HCT116 (cell line): ENCODE measurements at regions not wholly inside any gene's neighbourhood (a gene's known extent, or its start where the extent isn't known, plus 50 kb on each side); places are given as distances from the start of the nearest gene placed in this dataset.

Experiments
- ATAC-seq: fragments of 200-7000 bp; cut with Tn5 transposase; 2 replicates; pipeline ENCODE4 v1.9.1; 2020; ENCODE audit warnings: mild to moderate bottlenecking, moderate library complexity
- BruUV-seq: library from RNA; stranded (reverse); fragments of 400-500 nt; replicated peaks from 2 replicates; lab custom pipeline; 2021; lab: Mats Ljungman, UMichigan
- CTCF ChIA-PET: fragments of 300-600 bp; sonication (Branson Sonifier 250); formaldehyde crosslinking; loops from one replicate; lab custom pipeline; 2021; ENCODE audit warnings: antibody characterized with exemption; lab: Charles Lee
- POLR2A ChIA-PET: fragments of 300-600, 350-600 bp; sonication (Branson Sonifier 250); formaldehyde crosslinking; loops from one replicate; lab custom pipeline; 2021; ENCODE audit warnings: antibody characterized with exemption; lab: Charles Lee
- RAD21 ChIA-PET, 2 experiments: fragments of 300-600 bp; sonication (Branson Sonifier 250); formaldehyde crosslinking; loops; one replicate each; lab custom pipeline; 2023; ENCODE audit warnings: low total read pairs in 2 of 2; ENCODE audit not compliant: uncharacterized antibody in 2 of 2, unreplicated experiment in 2 of 2, low non-redundant PET in 1 of 2; lab: Charles Lee
- DNase-seq: peaks from one replicate; pipeline ENCODE4 v3.0.0-alpha.2; 2010; ENCODE audit warnings: low read depth, low spot score
- H2AFZ ChIP-seq: fragments of 200-600 bp; shearing (Covaris generic), sonication (generic); 2 replicates; pipeline ENCODE4 v1.6.1; 2017; ENCODE audit warnings: low read depth, mixed run types, mixed read lengths, antibody characterized with exemption, low read length; ENCODE audit not compliant: poor library complexity, severe bottlenecking
- H3K27ac ChIP-seq: 2 replicates; pipeline ENCODE4 v1.5.1; 2012; ENCODE audit warnings: low read depth, low read length
- H3K27me3 ChIP-seq: fragments of 200-600 bp; sonication (generic); 2 replicates; pipeline ENCODE4 v1.6.1; 2016; ENCODE audit warnings: mixed run types, low read length, mixed read lengths; ENCODE audit not compliant: insufficient read depth
- H3K36me3 ChIP-seq, 2 experiments: fragments of 200-500 bp in 1 of 2; fragments of 200-600 bp in 1 of 2; sonication (Bioruptor generic) in 1 of 2; sonication (generic) in 1 of 2; 2 replicates each; pipeline versions ENCODE4 v1.5.1 to v1.6.1; 2014 to 2016; ENCODE audit warnings: low read length in 2 of 2, inconsistent platforms in 1 of 2, mixed read lengths in 1 of 2, mixed run types in 1 of 2; ENCODE audit not compliant: insufficient read depth in 2 of 2, control insufficient read depth in 1 of 2
- H3K4me1 ChIP-seq, 2 experiments: fragments of 200-600 bp in 1 of 2; sonication (generic) in 1 of 2; 2 replicates each; pipeline versions ENCODE4 v1.5.1 to v1.6.1; 2012 to 2017; ENCODE audit warnings: low read length in 2 of 2, inconsistent platforms in 1 of 2, mild to moderate bottlenecking in 1 of 2, mixed read lengths in 1 of 2, mixed run types in 1 of 2, moderate library complexity in 1 of 2; ENCODE audit not compliant: insufficient read depth in 2 of 2, control insufficient read depth in 1 of 2
- H3K4me2 ChIP-seq: fragments of 200-600 bp; sonication (generic); 2 replicates; pipeline ENCODE4 v1.6.1; 2017; ENCODE audit warnings: mixed run types, low read length, mixed read lengths
- H3K4me3 ChIP-seq, 2 experiments: fragments of 200-600 bp in 1 of 2; sonication (generic) in 1 of 2; replicated peaks in 1 of 2; 2 replicates each; pipeline ENCODE4 v1.5.1; 2011 to 2016; ENCODE audit warnings: low read length in 2 of 2, control low read depth in 1 of 2, low read depth in 1 of 2, mild to moderate bottlenecking in 1 of 2, mixed read lengths in 1 of 2, mixed run types in 1 of 2
- H3K79me2 ChIP-seq: fragments of 200-600 bp; sonication (generic); 2 replicates; pipeline ENCODE4 v1.6.1; 2017; ENCODE audit warnings: mild to moderate bottlenecking, mixed run types, low read length, moderate library complexity, mixed read lengths; ENCODE audit not compliant: insufficient read depth
- H3K9ac ChIP-seq: fragments of 200-600 bp; sonication (generic); 2 replicates; pipeline ENCODE4 v1.6.1; 2016; ENCODE audit warnings: low read length, mixed read lengths
- H3K9me2 ChIP-seq: fragments of 200-600 bp; sonication (generic), shearing (Covaris generic); 2 replicates; pipeline ENCODE4 v1.6.1; 2017; ENCODE audit warnings: mixed run types, mild to moderate bottlenecking, moderate library complexity; ENCODE audit not compliant: insufficient read depth
- H3K9me3 ChIP-seq, 2 experiments: fragments of 200-500 bp in 1 of 2; fragments of 200-600 bp in 1 of 2; sonication (Bioruptor generic) in 1 of 2; sonication (generic) in 1 of 2; 2 replicates each; pipeline ENCODE4 v1.6.1; 2014 to 2017; ENCODE audit warnings: low read length in 2 of 2, mixed read lengths in 2 of 2, inconsistent platforms in 1 of 2, low read depth in 1 of 2, mild to moderate bottlenecking in 1 of 2, mixed run types in 1 of 2, moderate library complexity in 1 of 2; ENCODE audit not compliant: control insufficient read depth in 1 of 2, insufficient read depth in 1 of 2
- H4K20me1 ChIP-seq: fragments of 200-600 bp; sonication (generic), shearing (Covaris generic); 2 replicates; pipeline ENCODE4 v1.6.1; 2017; ENCODE audit warnings: mixed run types, mild to moderate bottlenecking, moderate library complexity; ENCODE audit not compliant: insufficient read depth
- ATF3 ChIP-seq: IDR thresholded peaks from 2 replicates; pipeline ENCODE4 v1.6.1; 2012
- CBX3 ChIP-seq: IDR thresholded peaks from 2 replicates; pipeline ENCODE4 v1.6.1; 2012; ENCODE audit warnings: low read depth
- CEBPB ChIP-seq: IDR thresholded peaks from 2 replicates; pipeline ENCODE4 v1.6.1; 2012; ENCODE audit warnings: low read depth
- CTCF ChIP-seq, 3 experiments: fragments of 200-600 bp in 1 of 3; sonication (generic) in 1 of 3; IDR thresholded peaks in 2 of 3; conservative IDR thresholded peaks in 1 of 3; 2 replicates each; pipeline ENCODE4 v1.5.1; 2012 to 2017; ENCODE audit warnings: low read depth in 2 of 3, low read length in 2 of 3, antibody characterized with exemption in 1 of 3, borderline replicate concordance in 1 of 3, control low read depth in 1 of 3, mild to moderate bottlenecking in 1 of 3, mixed read lengths in 1 of 3, mixed run types in 1 of 3, moderate library complexity in 1 of 3; ENCODE audit not compliant: insufficient read depth in 1 of 3
- EGR1 ChIP-seq: IDR thresholded peaks from 2 replicates; pipeline ENCODE4 v1.6.1; 2012; ENCODE audit warnings: low read depth
- ELF1 ChIP-seq: IDR thresholded peaks from 2 replicates; pipeline ENCODE4 v1.6.1; 2012; ENCODE audit warnings: low read depth, borderline replicate concordance
- EZH2 ChIP-seq: fragments of 200-600 bp; sonication (generic); IDR thresholded peaks from 2 replicates; pipeline ENCODE4 v1.6.1; 2017; ENCODE audit warnings: antibody characterized with exemption, mixed run types
- EZH2phosphoT487 ChIP-seq: fragments of 200-600 bp; IDR thresholded peaks from 2 replicates; pipeline ENCODE4 v1.6.1; 2018; ENCODE audit warnings: antibody characterized with exemption, borderline replicate concordance
- JUND ChIP-seq: IDR thresholded peaks from 2 replicates; pipeline ENCODE4 v1.6.1; 2012
- POLR2A ChIP-seq: IDR thresholded peaks from 2 replicates; pipeline ENCODE4 v1.7.0; 2011; ENCODE audit warnings: borderline replicate concordance; ENCODE audit not compliant: insufficient read depth, insufficient read length; ENCODE audit errors: extremely low read depth
- RAD21 ChIP-seq: IDR thresholded peaks from 2 replicates; pipeline ENCODE4 v1.6.1; 2012; ENCODE audit warnings: low read depth, mild to moderate bottlenecking
- SIN3A ChIP-seq: IDR thresholded peaks from 2 replicates; pipeline ENCODE4 v1.6.1; 2012; ENCODE audit warnings: low read depth
- SRF ChIP-seq: IDR thresholded peaks from 2 replicates; pipeline ENCODE4 v1.6.1; 2012; ENCODE audit warnings: low read depth
- TCF7L2 ChIP-seq: IDR thresholded peaks from 2 replicates; pipeline ENCODE4 v1.7.0; 2011; ENCODE audit warnings: borderline replicate concordance, inconsistent platforms; ENCODE audit not compliant: insufficient read depth, insufficient read length; ENCODE audit errors: extremely low read depth
- ZBTB33 ChIP-seq: IDR thresholded peaks from 2 replicates; pipeline ENCODE4 v1.6.1; 2011; ENCODE audit warnings: mild to moderate bottlenecking, low read length, moderate library complexity; ENCODE audit not compliant: insufficient replicate concordance; ENCODE audit errors: extremely low read depth
- ZFX ChIP-seq: fragments of 450-650 bp; IDR thresholded peaks from 2 replicates; pipeline ENCODE4 v1.6.1; 2017
- ZNF274 ChIP-seq: fragments of 200-500 bp; sonication (Bioruptor generic); IDR thresholded peaks from 2 replicates; pipeline ENCODE4 v1.6.1; 2014; ENCODE audit warnings: mild to moderate bottlenecking, low read depth, low read length, inconsistent platforms
- intact Hi-C: fragments of 100-400 bp; cut with micrococcal nuclease; formaldehyde crosslinking; loops from 2 replicates; pipeline ENCODE4 v1.10.0; 2022

GRCh38 chr20:50392138-50392866 lies 117.9 kb upstream of the PTPN1 start:
- Histone ChIP-seq H3K36me3 (no peaks in the 10 kb centered on the region), H3K27me3 (no peaks in the 10 kb centered on the region), H2AFZ (no peak overlapping the region), H4K20me1 (no peaks in the 10 kb centered on the region), H3K27ac (no peak overlapping the region), H3K79me2 (no peaks in the 10 kb centered on the region), H3K4me3 (no peak overlapping the region), H3K4me2 (no peak overlapping the region), H3K9me3 (no peaks in the 10 kb centered on the region), H3K9ac (no peak overlapping the region), H3K9me2 (no peaks in the 10 kb centered on the region), H3K4me1 (peaks cover 0 to 6% of the 10 kb centered on the region in 2 experiments; a peak in 2 of 4 replicates)
- TF ChIP-seq EZH2 = no peak
- TF ChIP-seq SIN3A = no peak
- no peak for TF ChIP-seq CTCF (IDR thresholded peaks at IDR 0.05 in 2 of 3, conservative IDR thresholded peaks at IDR 0.05 in 1 of 3; ENCODE audit: borderline replicate concordance in 1 of 3, insufficient read depth in 1 of 3, low read depth in 2 of 3, low read length in 2 of 3)
- TF ChIP-seq EGR1 = no peak
- no peak for TF ChIP-seq TCF7L2
- TF ChIP-seq JUND = no peak
- BruUV-seq = no TSS peak
- ChIA-PET RAD21 (no interaction called here), POLR2A (no interaction called here), CTCF (no interaction called here)
- ATAC-seq (no peak), DNase-seq (no peak)
- intact Hi-C loops = no loop called here

- Histone ChIP-seq H3K9ac (no peak overlapping the region), H4K20me1 (no peaks in the 10 kb centered on the region), H3K79me2 (no peaks in the 10 kb centered on the region), H3K4me1 (peaks cover 0 to 6% of the 10 kb centered on the region in 2 experiments; a peak in 2 of 4 replicates), H3K9me3 (no peaks in the 10 kb centered on the region), H3K9me2 (no peaks in the 10 kb centered on the region), H2AFZ (no peak overlapping the region), H3K27ac (no peak overlapping the region), H3K4me2 (no peak overlapping the region), H3K36me3 (no peaks in the 10 kb centered on the region), H3K4me3 (no peak overlapping the region), H3K27me3 (no peaks in the 10 kb centered on the region)
- no peak for TF ChIP-seq POLR2A
- TF ChIP-seq EGR1 = no peak
- TF ChIP-seq EZH2phosphoT487 = no peak
- no peak for TF ChIP-seq ATF3
- no peak for TF ChIP-seq ZFX
- no peak for TF ChIP-seq ELF1
- no peak for TF ChIP-seq JUND
- TF ChIP-seq TCF7L2 = no peak
- no peak for TF ChIP-seq SRF
- no peak for TF ChIP-seq ZNF274
- no peak for TF ChIP-seq ZBTB33
- TF ChIP-seq RAD21 = no peak
- TF ChIP-seq CBX3 = no peak
- no peak for TF ChIP-seq CEBPB
- DNase-seq = no peak
- no TSS peak for BruUV-seq
- ChIA-PET POLR2A (no interaction called here), RAD21 (no interaction called here), CTCF (no interaction called here)
- no peak for ATAC-seq
- intact Hi-C loops = no loop called here
These were observed 116.9 kb upstream of the PTPN1 start for GRCh38 chr20:50393242-50393641.
